Panc1 (cell line): ENCODE measurements at regions not wholly inside any gene's neighbourhood (a gene's known extent, or its start where the extent isn't known, plus 50 kb on each side); places are given as distances from the start of the nearest gene placed in this dataset.

Experiments
- POLR2AphosphoS5 ChIP-seq: IDR thresholded peaks from 2 replicates; pipeline ENCODE4 v1.6.1; 2012; ENCODE audit warnings: mild to moderate bottlenecking, low read depth, low read length, moderate library complexity
- SIN3A ChIP-seq: IDR thresholded peaks from 2 replicates; pipeline ENCODE4 v1.6.1; 2012; ENCODE audit warnings: low read depth, mild to moderate bottlenecking, low read length, moderate library complexity, borderline replicate concordance; ENCODE audit not compliant: insufficient read depth
- TCF7L2 ChIP-seq: IDR thresholded peaks from 2 replicates; pipeline ENCODE4 v1.6.1; 2011; ENCODE audit warnings: mild to moderate bottlenecking, low read depth, low read length, inconsistent platforms
- TF ChIP-seq, protein P1 (sequence below): fragments of 450-650 bp; IDR thresholded peaks from 2 replicates; pipeline ENCODE4 v1.5.1; 2017; ENCODE audit warnings: mild to moderate bottlenecking
- TF ChIP-seq, protein P2 (sequence below), 2 experiments: IDR thresholded peaks; 2 replicates each; pipeline ENCODE4 v1.6.1; 2011 to 2012; ENCODE audit warnings: low read depth in 2 of 2, control low read depth in 1 of 2, low read length in 1 of 2, mild to moderate bottlenecking in 1 of 2, moderate library complexity in 1 of 2; ENCODE audit not compliant: insufficient read depth in 1 of 2

DNA sequence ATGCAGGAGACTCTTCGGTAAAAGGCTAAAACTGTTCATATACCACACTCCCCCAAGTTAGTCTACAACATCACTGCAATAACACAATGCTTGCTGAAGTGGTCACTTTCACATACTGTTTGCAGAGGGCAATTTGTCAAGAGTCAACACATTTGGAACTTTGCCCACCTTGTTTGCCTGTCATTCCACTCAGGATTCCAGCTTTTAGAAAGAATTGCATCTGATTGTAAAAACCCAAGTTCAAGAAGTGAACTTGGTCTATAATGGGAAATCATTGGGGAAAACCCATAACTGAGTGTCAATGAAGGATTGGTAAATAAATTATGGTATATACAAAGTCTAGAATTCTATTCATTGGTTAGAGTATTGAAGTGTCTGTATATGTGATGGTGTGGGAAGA, 120.5 kb downstream of the GADD45G start:
- TF ChIP-seq, protein P1, sequence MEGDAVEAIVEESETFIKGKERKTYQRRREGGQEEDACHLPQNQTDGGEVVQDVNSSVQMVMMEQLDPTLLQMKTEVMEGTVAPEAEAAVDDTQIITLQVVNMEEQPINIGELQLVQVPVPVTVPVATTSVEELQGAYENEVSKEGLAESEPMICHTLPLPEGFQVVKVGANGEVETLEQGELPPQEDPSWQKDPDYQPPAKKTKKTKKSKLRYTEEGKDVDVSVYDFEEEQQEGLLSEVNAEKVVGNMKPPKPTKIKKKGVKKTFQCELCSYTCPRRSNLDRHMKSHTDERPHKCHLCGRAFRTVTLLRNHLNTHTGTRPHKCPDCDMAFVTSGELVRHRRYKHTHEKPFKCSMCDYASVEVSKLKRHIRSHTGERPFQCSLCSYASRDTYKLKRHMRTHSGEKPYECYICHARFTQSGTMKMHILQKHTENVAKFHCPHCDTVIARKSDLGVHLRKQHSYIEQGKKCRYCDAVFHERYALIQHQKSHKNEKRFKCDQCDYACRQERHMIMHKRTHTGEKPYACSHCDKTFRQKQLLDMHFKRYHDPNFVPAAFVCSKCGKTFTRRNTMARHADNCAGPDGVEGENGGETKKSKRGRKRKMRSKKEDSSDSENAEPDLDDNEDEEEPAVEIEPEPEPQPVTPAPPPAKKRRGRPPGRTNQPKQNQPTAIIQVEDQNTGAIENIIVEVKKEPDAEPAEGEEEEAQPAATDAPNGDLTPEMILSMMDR = no peak
- TF ChIP-seq, protein P2, sequence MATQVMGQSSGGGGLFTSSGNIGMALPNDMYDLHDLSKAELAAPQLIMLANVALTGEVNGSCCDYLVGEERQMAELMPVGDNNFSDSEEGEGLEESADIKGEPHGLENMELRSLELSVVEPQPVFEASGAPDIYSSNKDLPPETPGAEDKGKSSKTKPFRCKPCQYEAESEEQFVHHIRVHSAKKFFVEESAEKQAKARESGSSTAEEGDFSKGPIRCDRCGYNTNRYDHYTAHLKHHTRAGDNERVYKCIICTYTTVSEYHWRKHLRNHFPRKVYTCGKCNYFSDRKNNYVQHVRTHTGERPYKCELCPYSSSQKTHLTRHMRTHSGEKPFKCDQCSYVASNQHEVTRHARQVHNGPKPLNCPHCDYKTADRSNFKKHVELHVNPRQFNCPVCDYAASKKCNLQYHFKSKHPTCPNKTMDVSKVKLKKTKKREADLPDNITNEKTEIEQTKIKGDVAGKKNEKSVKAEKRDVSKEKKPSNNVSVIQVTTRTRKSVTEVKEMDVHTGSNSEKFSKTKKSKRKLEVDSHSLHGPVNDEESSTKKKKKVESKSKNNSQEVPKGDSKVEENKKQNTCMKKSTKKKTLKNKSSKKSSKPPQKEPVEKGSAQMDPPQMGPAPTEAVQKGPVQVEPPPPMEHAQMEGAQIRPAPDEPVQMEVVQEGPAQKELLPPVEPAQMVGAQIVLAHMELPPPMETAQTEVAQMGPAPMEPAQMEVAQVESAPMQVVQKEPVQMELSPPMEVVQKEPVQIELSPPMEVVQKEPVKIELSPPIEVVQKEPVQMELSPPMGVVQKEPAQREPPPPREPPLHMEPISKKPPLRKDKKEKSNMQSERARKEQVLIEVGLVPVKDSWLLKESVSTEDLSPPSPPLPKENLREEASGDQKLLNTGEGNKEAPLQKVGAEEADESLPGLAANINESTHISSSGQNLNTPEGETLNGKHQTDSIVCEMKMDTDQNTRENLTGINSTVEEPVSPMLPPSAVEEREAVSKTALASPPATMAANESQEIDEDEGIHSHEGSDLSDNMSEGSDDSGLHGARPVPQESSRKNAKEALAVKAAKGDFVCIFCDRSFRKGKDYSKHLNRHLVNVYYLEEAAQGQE (IDR thresholded peaks at IDR 0.05; ENCODE audit: insufficient read depth in 1 of 2, low read depth in 2 of 2, low read length in 1 of 2) = no peak
- TF ChIP-seq SIN3A (no peak), POLR2AphosphoS5 (no peak), TCF7L2 (no peak)
